VCaP (cell line): ENCODE measurements at regions not wholly inside any gene's neighbourhood (a gene's known extent, or its start where the extent isn't known, plus 50 kb on each side); places are given as distances from the start of the nearest gene placed in this dataset.

ENCODE experiments used
- H3K27ac ChIP-seq: fragments of 450-650 bp; 2 replicates; pipeline ENCODE4 v1.5.1; 2017
- TF ChIP-seq, protein P1 (sequence below): fragments of 450-650 bp; conservative IDR thresholded peaks from 2 replicates; pipeline ENCODE4 v1.5.1; 2017; ENCODE audit warnings: mild to moderate bottlenecking, moderate library complexity

DNA sequence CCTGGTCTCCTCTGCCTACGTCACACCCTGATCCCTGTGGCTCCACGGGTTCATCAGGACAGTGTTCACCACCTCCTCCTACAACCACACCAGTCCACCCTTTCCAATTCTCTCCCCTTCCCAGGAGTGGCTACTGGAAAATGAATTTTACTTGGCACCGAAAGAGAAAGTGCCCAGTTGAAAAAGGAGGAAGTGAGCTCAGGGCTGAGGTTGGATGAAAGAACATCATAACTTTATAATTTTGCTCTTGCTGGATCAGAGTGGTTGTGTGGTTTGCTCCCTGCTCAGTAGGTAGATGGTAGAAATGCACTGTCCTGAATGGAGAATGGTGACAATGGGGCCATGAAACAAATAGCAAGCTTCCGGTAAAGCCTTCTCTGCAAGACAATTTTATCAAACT, 140.3 kb upstream of the DDX18 start:
- TF ChIP-seq, protein P1, sequence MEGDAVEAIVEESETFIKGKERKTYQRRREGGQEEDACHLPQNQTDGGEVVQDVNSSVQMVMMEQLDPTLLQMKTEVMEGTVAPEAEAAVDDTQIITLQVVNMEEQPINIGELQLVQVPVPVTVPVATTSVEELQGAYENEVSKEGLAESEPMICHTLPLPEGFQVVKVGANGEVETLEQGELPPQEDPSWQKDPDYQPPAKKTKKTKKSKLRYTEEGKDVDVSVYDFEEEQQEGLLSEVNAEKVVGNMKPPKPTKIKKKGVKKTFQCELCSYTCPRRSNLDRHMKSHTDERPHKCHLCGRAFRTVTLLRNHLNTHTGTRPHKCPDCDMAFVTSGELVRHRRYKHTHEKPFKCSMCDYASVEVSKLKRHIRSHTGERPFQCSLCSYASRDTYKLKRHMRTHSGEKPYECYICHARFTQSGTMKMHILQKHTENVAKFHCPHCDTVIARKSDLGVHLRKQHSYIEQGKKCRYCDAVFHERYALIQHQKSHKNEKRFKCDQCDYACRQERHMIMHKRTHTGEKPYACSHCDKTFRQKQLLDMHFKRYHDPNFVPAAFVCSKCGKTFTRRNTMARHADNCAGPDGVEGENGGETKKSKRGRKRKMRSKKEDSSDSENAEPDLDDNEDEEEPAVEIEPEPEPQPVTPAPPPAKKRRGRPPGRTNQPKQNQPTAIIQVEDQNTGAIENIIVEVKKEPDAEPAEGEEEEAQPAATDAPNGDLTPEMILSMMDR, result no peak
- no peak overlapping the region for H3K27ac ChIP-seq

DNA sequence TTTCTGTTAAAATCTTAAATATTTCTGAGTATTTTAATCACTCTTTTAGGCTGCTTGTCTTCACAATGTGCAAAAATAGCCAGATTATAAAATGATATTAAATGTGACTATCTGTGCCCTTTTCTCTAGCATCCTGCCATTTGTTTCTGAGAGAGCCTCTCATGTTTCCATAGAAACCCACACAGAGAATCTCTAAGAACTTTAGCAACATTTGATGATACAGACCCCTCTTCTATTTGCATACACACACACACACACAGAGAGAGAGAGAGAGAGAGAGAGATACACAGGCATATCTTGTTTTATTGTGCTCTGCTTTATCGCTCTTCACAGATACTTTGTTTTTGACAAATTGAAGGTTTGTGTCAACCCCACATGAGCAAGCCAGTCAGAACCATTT, 134.5 kb upstream of the DDX18 start:
- H3K27ac ChIP-seq, result peak overlapping the region; percentile 84
- TF ChIP-seq, protein P1, result no peak

DNA sequence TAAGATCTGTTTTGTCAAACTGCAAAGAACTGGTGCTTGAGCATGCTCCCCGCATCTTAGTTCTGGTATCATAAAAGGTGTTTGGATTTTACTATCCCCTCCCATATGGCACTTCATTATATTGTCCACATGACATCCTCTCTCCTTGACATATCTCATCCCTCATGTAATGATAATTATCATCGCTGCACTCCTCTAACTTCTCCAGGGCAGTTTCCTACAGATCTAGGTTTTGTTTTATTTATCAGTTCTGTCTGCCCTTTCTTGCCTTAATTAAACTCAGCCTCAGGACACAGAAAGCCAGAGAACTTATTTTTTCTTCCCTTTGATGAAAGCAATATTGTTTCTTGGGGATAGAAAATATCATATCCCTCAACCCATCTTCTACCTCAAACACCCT, 129.6 kb upstream of the DDX18 start:
- TF ChIP-seq, protein P1, result no peak
- H3K27ac ChIP-seq, result no peak overlapping the region

- H3K27ac ChIP-seq, result no peak overlapping the region
- TF ChIP-seq, protein P1, result no peak
These were observed 127.8 kb upstream of the DDX18 start for GRCh38 chr2:117686699-117687098.

GRCh38 chr2:117691595-117691994, 122.9 kb upstream of the DDX18 start:
- H3K27ac ChIP-seq, result no peak overlapping the region
- TF ChIP-seq, protein P1, result no peak

GRCh38 chr2:117692001-117692763, 122.3 kb upstream of the DDX18 start:
- TF ChIP-seq, protein P1, result no peak

GRCh38 chr2:117693154-117693553, 121.3 kb upstream of the DDX18 start:
- TF ChIP-seq, protein P1, result no peak
- no peak overlapping the region for H3K27ac ChIP-seq

More at GRCh38 chr2:117692001-117692763, 122.3 kb upstream of the DDX18 start:
- H3K27ac ChIP-seq, result no peak overlapping the region
